GM23338 (cell line): ENCODE measurements at regions not wholly inside any gene's neighbourhood (a gene's known extent, or its start where the extent isn't known, plus 50 kb on each side); places are given as distances from the start of the nearest gene placed in this dataset.

Experiments used
- ATAC-seq: fragments of 200-7000 bp; cut with Tn5 transposase; 3 replicates; pipeline ENCODE4 v1.9.1; 2020
- DNase-seq: peaks from one replicate; pipeline ENCODE4 v3.0.0-alpha.2; 2015; ENCODE audit warnings: low spot score
- H2AFZ ChIP-seq: fragments of 200-600 bp; sonication (generic); 2 replicates; pipeline ENCODE4 v1.8.0; 2016; ENCODE audit warnings: antibody characterized with exemption, mild to moderate bottlenecking, moderate library complexity
- H3F3A ChIP-seq: fragments of 200-600 bp; sonication (generic); replicated peaks from 2 replicates; pipeline ENCODE4 v1.8.0; 2017; ENCODE audit warnings: antibody characterized with exemption, mixed run types, low read depth
- H3K27ac ChIP-seq: fragments of 200-600 bp; sonication (generic); 2 replicates; pipeline ENCODE4 v1.6.1; 2016; ENCODE audit warnings: low read depth
- H3K27me3 ChIP-seq: fragments of 200-600 bp; sonication (generic); 2 replicates; pipeline ENCODE4 v1.8.0; 2016; ENCODE audit warnings: mild to moderate bottlenecking, mixed run types, moderate library complexity; ENCODE audit not compliant: insufficient read depth
- H3K36me3 ChIP-seq: fragments of 200-600 bp; sonication (generic); 2 replicates; pipeline ENCODE4 v1.8.0; 2016; ENCODE audit warnings: mild to moderate bottlenecking; ENCODE audit not compliant: insufficient read depth
- H3K4me1 ChIP-seq: fragments of 200-600 bp; sonication (generic); 2 replicates; pipeline ENCODE4 v1.8.0; 2016; ENCODE audit warnings: mild to moderate bottlenecking, moderate library complexity; ENCODE audit not compliant: insufficient read depth
- H3K4me2 ChIP-seq: fragments of 200-600 bp; sonication (generic); 2 replicates; pipeline ENCODE4 v1.7.1; 2017; ENCODE audit warnings: mixed run types
- H3K4me3 ChIP-seq: fragments of 200-600 bp; sonication (generic); 2 replicates; pipeline ENCODE4 v1.6.1; 2016; ENCODE audit warnings: mixed run types
- H3K79me2 ChIP-seq: fragments of 200-600 bp; sonication (generic); replicated peaks from 2 replicates; pipeline ENCODE4 v1.8.0; 2017; ENCODE audit warnings: mild to moderate bottlenecking; ENCODE audit not compliant: insufficient read depth
- H3K9me2 ChIP-seq: fragments of 200-600 bp; sonication (generic); 2 replicates; pipeline ENCODE4 v1.8.0; 2017; ENCODE audit not compliant: insufficient read depth
- H4K20me1 ChIP-seq: fragments of 200-600 bp; sonication (generic); replicated peaks from 2 replicates; pipeline ENCODE4 v1.8.0; 2017; ENCODE audit warnings: mild to moderate bottlenecking; ENCODE audit not compliant: insufficient read depth
- H3K27ac Mint-ChIP-seq: 2 replicates; pipeline ENCODE4 v1.8.0; 2020; ENCODE audit warnings: inconsistent platforms, mild to moderate bottlenecking, moderate library complexity, mixed read lengths
- H3K27me3 Mint-ChIP-seq: 3 replicates; pipeline ENCODE4 v1.8.0; 2022; ENCODE audit warnings: low read depth, mild to moderate bottlenecking, moderate library complexity, mixed read lengths, inconsistent platforms; ENCODE audit not compliant: insufficient read depth, poor library complexity
- H3K36me3 Mint-ChIP-seq: 3 replicates; pipeline ENCODE4 v1.8.0; 2021; ENCODE audit warnings: low read depth, mild to moderate bottlenecking, inconsistent platforms, moderate library complexity, mixed read lengths
- H3K4me1 Mint-ChIP-seq: 3 replicates; pipeline ENCODE4 v1.8.0; 2020; ENCODE audit warnings: mild to moderate bottlenecking, inconsistent platforms, mixed read lengths
- H3K4me3 Mint-ChIP-seq: 3 replicates; pipeline ENCODE4 v1.8.0; 2021; ENCODE audit warnings: moderate library complexity, mild to moderate bottlenecking, inconsistent platforms, mixed read lengths
- H3K9me3 Mint-ChIP-seq: 3 replicates; pipeline ENCODE4 v1.8.0; 2020; ENCODE audit warnings: moderate library complexity, mild to moderate bottlenecking, inconsistent platforms, mixed read lengths
- CREB1 ChIP-seq: fragments of 250-450 bp; sonication (Bioruptor Pico); IDR thresholded peaks from 2 replicates; pipeline ENCODE4 v1.5.0; 2020; ENCODE audit warnings: low read depth, mild to moderate bottlenecking, moderate library complexity
- EZH2 ChIP-seq: fragments of 200-600 bp; sonication (generic); IDR thresholded peaks from one replicate; pipeline ENCODE4 v1.8.0; 2017; ENCODE audit warnings: antibody characterized with exemption, mild to moderate bottlenecking, low read depth; ENCODE audit not compliant: unreplicated experiment
- EZH2phosphoT487 ChIP-seq: fragments of 200-600 bp; sonication (generic); IDR thresholded peaks from one replicate; pipeline ENCODE4 v1.8.1; 2018; ENCODE audit warnings: antibody characterized with exemption; ENCODE audit not compliant: unreplicated experiment
- NANOG ChIP-seq: IDR thresholded peaks from 2 replicates; pipeline ENCODE4 v1.6.1; 2016; ENCODE audit warnings: antibody characterized with exemption, borderline replicate concordance
- POLR2AphosphoS5 ChIP-seq: IDR thresholded peaks from 2 replicates; pipeline ENCODE4 v1.6.1; 2016; ENCODE audit warnings: antibody characterized with exemption, low read depth
- STAT1 ChIP-seq: IDR thresholded peaks from one replicate; pipeline ENCODE4 v1.6.1; 2016; ENCODE audit warnings: antibody characterized with exemption; ENCODE audit not compliant: unreplicated experiment
- ZNF331 ChIP-seq: fragments of 250-450 bp; sonication (Bioruptor Pico); IDR thresholded peaks from 2 replicates; pipeline ENCODE4 v1.5.0; 2020; ENCODE audit warnings: low read depth, mild to moderate bottlenecking, moderate library complexity
- TF ChIP-seq, protein P1 (sequence below): fragments of 250-450 bp; sonication (Bioruptor Pico); IDR thresholded peaks from 2 replicates; pipeline ENCODE4 v1.5.0; 2020; ENCODE audit warnings: mild to moderate bottlenecking, moderate library complexity
- TF ChIP-seq, protein P2 (sequence below): IDR thresholded peaks from 2 replicates; pipeline ENCODE4 v1.6.1; 2016; ENCODE audit warnings: antibody characterized with exemption

DNA sequence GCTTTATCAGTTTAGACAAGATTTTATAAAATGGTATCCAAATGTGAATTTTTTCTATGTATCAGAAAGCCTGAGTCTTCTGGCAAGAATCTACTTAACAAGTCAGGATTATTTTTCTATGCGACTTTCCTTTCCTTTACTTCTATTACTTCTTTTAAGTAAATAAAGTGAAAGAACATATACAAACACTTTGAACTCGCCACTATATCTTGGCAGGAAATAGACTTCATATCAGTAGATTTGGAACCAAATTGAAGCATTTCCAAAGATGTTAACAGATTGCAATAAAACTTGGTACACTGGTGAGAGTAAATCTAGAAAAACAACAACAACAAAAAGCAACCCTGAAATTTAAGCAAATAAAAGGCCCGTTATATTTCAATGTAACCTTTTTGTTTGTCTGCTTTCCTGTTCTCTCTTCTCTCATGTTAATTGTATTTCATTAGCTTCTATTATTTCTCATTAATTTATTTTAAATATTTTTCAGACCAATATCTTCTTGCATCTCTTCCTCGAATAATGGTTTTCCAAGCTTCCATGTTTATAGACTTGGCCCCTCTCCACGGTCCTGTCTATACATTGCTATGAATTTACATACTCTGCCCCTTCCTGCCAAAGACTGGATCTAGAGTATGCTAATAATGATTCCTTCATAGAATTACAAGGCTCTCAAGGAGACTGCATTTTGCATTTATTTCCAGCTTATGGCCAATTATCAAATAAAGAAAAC lies 843.6 kb downstream of the ADGRL2 start (continued):
- TF ChIP-seq, protein P1, sequence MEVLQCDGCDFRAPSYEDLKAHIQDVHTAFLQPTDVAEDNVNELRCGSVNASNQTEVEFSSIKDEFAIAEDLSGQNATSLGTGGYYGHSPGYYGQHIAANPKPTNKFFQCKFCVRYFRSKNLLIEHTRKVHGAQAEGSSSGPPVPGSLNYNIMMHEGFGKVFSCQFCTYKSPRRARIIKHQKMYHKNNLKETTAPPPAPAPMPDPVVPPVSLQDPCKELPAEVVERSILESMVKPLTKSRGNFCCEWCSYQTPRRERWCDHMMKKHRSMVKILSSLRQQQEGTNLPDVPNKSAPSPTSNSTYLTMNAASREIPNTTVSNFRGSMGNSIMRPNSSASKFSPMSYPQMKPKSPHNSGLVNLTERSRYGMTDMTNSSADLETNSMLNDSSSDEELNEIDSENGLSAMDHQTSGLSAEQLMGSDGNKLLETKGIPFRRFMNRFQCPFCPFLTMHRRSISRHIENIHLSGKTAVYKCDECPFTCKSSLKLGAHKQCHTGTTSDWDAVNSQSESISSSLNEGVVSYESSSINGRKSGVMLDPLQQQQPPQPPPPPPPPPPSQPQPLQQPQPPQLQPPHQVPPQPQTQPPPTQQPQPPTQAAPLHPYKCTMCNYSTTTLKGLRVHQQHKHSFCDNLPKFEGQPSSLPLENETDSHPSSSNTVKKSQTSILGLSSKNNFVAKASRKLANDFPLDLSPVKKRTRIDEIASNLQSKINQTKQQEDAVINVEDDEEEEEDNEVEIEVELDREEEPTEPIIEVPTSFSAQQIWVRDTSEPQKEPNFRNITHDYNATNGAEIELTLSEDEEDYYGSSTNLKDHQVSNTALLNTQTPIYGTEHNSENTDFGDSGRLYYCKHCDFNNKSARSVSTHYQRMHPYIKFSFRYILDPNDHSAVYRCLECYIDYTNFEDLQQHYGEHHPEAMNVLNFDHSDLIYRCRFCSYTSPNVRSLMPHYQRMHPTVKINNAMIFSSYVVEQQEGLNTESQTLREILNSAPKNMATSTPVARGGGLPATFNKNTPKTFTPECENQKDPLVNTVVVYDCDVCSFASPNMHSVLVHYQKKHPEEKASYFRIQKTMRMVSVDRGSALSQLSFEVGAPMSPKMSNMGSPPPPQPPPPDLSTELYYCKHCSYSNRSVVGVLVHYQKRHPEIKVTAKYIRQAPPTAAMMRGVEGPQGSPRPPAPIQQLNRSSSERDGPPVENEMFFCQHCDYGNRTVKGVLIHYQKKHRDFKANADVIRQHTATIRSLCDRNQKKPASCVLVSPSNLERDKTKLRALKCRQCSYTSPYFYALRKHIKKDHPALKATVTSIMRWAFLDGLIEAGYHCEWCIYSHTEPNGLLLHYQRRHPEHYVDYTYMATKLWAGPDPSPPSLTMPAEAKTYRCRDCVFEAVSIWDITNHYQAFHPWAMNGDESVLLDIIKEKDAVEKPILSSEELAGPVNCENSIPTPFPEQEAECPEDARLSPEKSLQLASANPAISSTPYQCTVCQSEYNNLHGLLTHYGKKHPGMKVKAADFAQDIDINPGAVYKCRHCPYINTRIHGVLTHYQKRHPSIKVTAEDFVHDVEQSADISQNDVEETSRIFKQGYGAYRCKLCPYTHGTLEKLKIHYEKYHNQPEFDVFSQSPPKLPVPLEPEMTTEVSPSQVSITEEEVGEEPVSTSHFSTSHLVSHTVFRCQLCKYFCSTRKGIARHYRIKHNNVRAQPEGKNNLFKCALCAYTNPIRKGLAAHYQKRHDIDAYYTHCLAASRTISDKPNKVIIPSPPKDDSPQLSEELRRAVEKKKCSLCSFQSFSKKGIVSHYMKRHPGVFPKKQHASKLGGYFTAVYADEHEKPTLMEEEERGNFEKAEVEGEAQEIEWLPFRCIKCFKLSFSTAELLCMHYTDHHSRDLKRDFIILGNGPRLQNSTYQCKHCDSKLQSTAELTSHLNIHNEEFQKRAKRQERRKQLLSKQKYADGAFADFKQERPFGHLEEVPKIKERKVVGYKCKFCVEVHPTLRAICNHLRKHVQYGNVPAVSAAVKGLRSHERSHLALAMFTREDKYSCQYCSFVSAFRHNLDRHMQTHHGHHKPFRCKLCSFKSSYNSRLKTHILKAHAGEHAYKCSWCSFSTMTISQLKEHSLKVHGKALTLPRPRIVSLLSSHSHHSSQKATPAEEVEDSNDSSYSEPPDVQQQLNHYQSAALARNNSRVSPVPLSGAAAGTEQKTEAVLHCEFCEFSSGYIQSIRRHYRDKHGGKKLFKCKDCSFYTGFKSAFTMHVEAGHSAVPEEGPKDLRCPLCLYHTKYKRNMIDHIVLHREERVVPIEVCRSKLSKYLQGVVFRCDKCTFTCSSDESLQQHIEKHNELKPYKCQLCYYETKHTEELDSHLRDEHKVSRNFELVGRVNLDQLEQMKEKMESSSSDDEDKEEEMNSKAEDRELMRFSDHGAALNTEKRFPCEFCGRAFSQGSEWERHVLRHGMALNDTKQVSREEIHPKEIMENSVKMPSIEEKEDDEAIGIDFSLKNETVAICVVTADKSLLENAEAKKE, result no peak

DNA sequence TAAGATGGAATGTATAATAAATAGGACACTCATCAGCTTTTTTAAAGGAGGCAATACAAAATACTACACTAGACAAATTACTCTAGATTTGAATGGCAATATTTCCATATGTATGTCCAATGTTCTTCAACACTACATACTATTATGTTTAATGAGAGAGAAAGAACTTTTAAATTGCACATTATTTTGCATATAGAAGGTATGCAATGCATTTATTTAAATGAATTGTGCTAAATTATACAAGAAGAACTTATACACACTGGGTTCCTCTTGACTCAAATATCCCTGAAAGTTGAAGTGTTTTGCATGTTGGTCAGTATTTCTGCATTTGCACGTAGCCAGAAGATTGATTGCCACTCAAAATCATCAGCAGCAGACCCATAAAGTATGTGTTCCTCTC lies 839.6 kb downstream of the ADGRL2 start:
- no peak overlapping the region for H2AFZ ChIP-seq
- H3K36me3 Mint-ChIP-seq, result no peaks in the 10 kb centered on the region
- H3K27ac Mint-ChIP-seq, result no peak overlapping the region
- H3K4me2 ChIP-seq, result no peak overlapping the region
- no peaks in the 10 kb centered on the region for H3K4me1 ChIP-seq
- no peaks in the 10 kb centered on the region for H3K27me3 ChIP-seq
- no peaks in the 10 kb centered on the region for H3K36me3 ChIP-seq
- H3K4me1 Mint-ChIP-seq, result no peaks in the 10 kb centered on the region
- no peak overlapping the region for H3K4me3 Mint-ChIP-seq
- H3K9me3 Mint-ChIP-seq, result no peaks in the 10 kb centered on the region
- ATAC-seq, result no peak
- H3K27ac ChIP-seq, result no peak overlapping the region
- no peak for DNase-seq
- H3K79me2 ChIP-seq, result no peaks in the 10 kb centered on the region
- no peaks in the 10 kb centered on the region for H3K27me3 Mint-ChIP-seq
- no peaks in the 10 kb centered on the region; the same call in 1 of the 2 replicates for H3K9me2 ChIP-seq
- H3K4me3 ChIP-seq, result no peak overlapping the region
- no peaks in the 10 kb centered on the region for H4K20me1 ChIP-seq
- no peaks in the 10 kb centered on the region for H3F3A ChIP-seq
- TF ChIP-seq, protein P1, result no peak
- TF ChIP-seq CREB1 (CRISPR knock-in tag), result no peak
- TF ChIP-seq STAT1, result no peak
- TF ChIP-seq EZH2phosphoT487, result no peak
- no peak for TF ChIP-seq EZH2
- no peak for TF ChIP-seq ZNF331 (CRISPR knock-in tag)
- TF ChIP-seq NANOG, result no peak
- no peak for TF ChIP-seq POLR2AphosphoS5
- TF ChIP-seq, protein P2, sequence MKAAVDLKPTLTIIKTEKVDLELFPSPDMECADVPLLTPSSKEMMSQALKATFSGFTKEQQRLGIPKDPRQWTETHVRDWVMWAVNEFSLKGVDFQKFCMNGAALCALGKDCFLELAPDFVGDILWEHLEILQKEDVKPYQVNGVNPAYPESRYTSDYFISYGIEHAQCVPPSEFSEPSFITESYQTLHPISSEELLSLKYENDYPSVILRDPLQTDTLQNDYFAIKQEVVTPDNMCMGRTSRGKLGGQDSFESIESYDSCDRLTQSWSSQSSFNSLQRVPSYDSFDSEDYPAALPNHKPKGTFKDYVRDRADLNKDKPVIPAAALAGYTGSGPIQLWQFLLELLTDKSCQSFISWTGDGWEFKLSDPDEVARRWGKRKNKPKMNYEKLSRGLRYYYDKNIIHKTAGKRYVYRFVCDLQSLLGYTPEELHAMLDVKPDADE, result no peak
